ENCODE measurements at regions not wholly inside any gene's neighbourhood (a gene's known extent, or its start where the extent isn't known, plus 50 kb on each side); places are given as distances from the start of the nearest gene placed in this dataset.

DNA sequence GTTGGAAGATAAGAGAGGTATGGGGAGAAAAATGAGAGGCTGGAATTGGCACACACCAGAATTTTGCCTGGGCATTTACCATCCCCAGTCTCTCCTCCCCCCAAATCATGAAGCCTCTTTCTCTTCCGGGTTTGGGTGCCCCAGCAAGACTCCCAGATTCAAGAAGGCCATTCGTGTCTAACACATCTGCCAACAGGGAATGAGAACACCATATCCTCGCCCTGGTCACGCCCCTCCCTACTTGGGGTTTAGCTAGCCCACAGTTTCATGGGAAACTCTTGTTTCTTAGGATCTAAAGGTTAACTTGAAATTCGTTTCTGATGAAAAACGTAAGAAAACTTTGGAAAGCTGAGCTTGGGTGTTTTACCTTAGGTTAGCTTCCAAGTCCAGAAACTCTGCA, 105.5 kb upstream of the TMEM170B start:
- Histone ChIP-seq H3K4me1 (peaks cover 0 to 72% (median 48%) of the 10 kb centered on the region in 4 donors), H3K36me3 (no peaks in the 10 kb centered on the region), H3K27ac (peak overlapping the region in 3 of 4 donors; percentile 37 to 88 (median 84)), H3K9me3 (no peaks in the 10 kb centered on the region), H3K27me3 (no peaks in the 10 kb centered on the region), H3K4me3 (no peak overlapping the region)
- TF ChIP-seq EP300 (IDR thresholded peaks at IDR 0.05) (no peak), POLR2A (IDR thresholded peaks at IDR 0.05) (no peak)
- TF ChIP-seq, protein P1, sequence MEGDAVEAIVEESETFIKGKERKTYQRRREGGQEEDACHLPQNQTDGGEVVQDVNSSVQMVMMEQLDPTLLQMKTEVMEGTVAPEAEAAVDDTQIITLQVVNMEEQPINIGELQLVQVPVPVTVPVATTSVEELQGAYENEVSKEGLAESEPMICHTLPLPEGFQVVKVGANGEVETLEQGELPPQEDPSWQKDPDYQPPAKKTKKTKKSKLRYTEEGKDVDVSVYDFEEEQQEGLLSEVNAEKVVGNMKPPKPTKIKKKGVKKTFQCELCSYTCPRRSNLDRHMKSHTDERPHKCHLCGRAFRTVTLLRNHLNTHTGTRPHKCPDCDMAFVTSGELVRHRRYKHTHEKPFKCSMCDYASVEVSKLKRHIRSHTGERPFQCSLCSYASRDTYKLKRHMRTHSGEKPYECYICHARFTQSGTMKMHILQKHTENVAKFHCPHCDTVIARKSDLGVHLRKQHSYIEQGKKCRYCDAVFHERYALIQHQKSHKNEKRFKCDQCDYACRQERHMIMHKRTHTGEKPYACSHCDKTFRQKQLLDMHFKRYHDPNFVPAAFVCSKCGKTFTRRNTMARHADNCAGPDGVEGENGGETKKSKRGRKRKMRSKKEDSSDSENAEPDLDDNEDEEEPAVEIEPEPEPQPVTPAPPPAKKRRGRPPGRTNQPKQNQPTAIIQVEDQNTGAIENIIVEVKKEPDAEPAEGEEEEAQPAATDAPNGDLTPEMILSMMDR (IDR thresholded peaks at IDR 0.05), result no peak
- DNase-seq (ENCODE audit: low spot score in 2 of 2), result no peak
- WGBS, 2 donors, result 68 to 79% methylated on average over 6 of the region's 6 CpGs

DNA sequence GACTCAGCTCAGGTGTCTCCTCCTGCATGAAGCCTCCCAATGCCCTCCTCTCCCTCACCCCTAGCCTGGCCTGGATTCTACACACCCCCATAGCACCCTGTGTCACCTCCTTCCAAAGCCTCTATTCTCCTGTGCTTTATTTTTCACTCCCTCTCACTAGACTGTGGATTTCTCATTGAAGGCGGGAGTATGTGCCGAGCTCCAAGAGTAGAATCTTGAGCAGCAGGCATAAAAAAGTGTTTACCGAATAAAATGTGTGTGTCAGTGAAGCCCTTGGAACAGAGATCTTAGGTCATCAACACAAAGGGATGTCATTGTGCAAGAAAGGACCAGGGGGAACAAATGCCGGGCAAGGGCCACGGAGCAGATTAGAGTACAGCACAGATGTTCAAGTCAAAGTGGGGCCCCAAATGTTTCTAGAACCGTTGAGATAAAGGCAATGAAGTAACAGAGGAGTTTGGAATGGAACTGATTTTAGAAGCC, 106.1 kb upstream of the TMEM170B start:
- H3K27ac ChIP-seq, result peak overlapping the region in 2 of 4 donors; percentile 84 to 88
- TF ChIP-seq EP300 (IDR thresholded peaks at IDR 0.05) (peak in 1 of 2 donors; percentile 71), POLR2A (IDR thresholded peaks at IDR 0.05) (no peak)
- TF ChIP-seq, protein P1 (IDR thresholded peaks at IDR 0.05), result no peak
- WGBS, 2 donors, result 60 to 68% methylated on average over 6 of the region's 6 CpGs

DNA sequence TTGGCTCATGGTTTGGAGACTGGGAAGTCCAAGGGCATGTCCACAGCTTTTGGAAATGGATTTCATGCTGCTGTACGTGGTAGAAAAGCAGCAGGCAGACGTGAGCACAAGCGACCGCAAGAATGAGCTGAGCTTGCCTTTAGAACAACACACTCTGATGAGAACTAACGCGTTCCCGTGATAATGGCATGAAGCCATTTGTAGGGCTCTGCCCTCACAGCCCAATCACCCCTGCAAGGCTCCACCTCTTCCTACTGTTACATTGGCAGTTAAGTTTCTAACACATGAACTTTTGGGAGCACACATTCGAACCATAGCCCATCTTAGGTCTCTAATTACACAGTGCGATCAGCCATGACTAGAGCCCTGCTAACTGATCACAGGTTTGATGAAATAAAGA, 107.5 kb upstream of the TMEM170B start:
- no peaks in the 10 kb centered on the region for H3K9me3 ChIP-seq
- DNase-seq (ENCODE audit: low spot score in 2 of 2), result no peak
- peaks cover 0 to 90% (median 54%) of the 10 kb centered on the region in 4 donors for H3K4me1 ChIP-seq
- 74 to 79% methylated on average over 9 of the region's 9 CpGs for WGBS, 2 donors
- peak overlapping the region in 3 of 4 donors; percentile 50 to 88 (median 82) for H3K27ac ChIP-seq
- TF ChIP-seq, protein P1 (IDR thresholded peaks at IDR 0.05), result no peak
- TF ChIP-seq EP300 (IDR thresholded peaks at IDR 0.05) (no peak), POLR2A (IDR thresholded peaks at IDR 0.05) (no peak)
- H3K36me3 ChIP-seq, result no peaks in the 10 kb centered on the region
- H3K27me3 ChIP-seq, result no peaks in the 10 kb centered on the region
- H3K4me3 ChIP-seq, result no peak overlapping the region

More for the DNA sequence above, 106.1 kb upstream of the TMEM170B start:
- Histone ChIP-seq H3K4me1 (peaks cover 0 to 78% (median 48%) of the 10 kb centered on the region in 4 donors), H3K27me3 (no peaks in the 10 kb centered on the region), H3K9me3 (no peaks in the 10 kb centered on the region), H3K4me3 (no peak overlapping the region), H3K36me3 (no peaks in the 10 kb centered on the region)
- DNase-seq (ENCODE audit: low spot score in 2 of 2), result peak; percentile 52 to 62

DNA sequence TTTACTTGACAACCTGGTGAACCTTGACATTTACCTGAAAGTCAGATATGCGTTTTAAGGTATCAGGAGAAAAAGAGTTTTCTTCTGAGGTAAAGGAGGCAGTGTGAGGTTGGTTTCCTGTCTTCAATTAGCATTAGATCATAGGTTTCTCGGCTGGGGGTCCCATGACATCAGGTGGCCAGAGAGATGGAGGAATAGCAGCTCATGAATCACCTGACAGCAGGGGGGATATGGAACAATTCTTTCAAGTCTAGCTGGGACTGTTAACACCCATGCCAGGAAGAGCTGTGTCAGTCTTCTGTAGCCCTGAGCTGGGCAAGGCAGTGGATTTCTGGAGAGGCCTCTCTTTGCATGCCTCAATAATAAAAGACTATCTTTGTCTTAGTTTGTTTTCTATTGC, 108.0 kb upstream of the TMEM170B start:
- H3K27ac ChIP-seq, result peak overlapping the region; percentile 42 to 88 (median 66)
- H3K4me1 ChIP-seq, result peaks cover 0 to 90% (median 49%) of the 10 kb centered on the region in 4 donors
- DNase-seq (ENCODE audit: low spot score in 2 of 2), result no peak

DNA sequence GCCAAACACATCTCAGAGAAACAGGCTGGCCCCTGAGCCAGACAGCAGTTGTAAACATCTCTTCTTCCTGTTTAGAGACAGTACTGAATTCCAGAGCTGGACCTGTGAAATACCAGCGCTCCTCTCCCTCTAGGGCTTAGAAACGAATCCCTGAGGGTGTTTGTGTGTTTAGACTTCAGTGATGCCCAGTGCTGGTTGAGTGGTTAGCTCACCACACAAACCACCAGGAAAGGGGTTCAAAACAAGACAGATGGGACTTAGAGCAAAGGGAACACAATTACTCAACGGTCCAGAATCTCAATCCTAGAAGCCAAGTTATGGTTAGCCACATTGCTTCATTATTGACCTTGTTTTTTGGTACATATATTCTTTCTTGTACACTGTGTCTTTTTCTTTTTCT, 108.7 kb upstream of the TMEM170B start:
- no peaks in the 10 kb centered on the region for H3K36me3 ChIP-seq
- TF ChIP-seq POLR2A (IDR thresholded peaks at IDR 0.05) (no peak), EP300 (IDR thresholded peaks at IDR 0.05) (peak in 1 of 2 donors; percentile 87)
- TF ChIP-seq, protein P1 (IDR thresholded peaks at IDR 0.05), result no peak
- H3K27ac ChIP-seq, result peak overlapping the region in 3 of 4 donors; percentile 42 to 88 (median 82)
- H3K4me1 ChIP-seq, result peaks cover 0 to 90% (median 43%) of the 10 kb centered on the region in 4 donors
- no peak for DNase-seq (ENCODE audit: low spot score in 2 of 2)
- H3K9me3 ChIP-seq, result no peaks in the 10 kb centered on the region
- H3K27me3 ChIP-seq, result no peaks in the 10 kb centered on the region
- WGBS, 2 donors, result 32 to 54% methylated on average over 3 of the region's 3 CpGs
- no peak overlapping the region for H3K4me3 ChIP-seq

More for the DNA sequence above, 108.0 kb upstream of the TMEM170B start:
- Histone ChIP-seq H3K36me3 (no peaks in the 10 kb centered on the region), H3K4me3 (no peak overlapping the region), H3K9me3 (no peaks in the 10 kb centered on the region), H3K27me3 (no peaks in the 10 kb centered on the region)
- WGBS, 2 donors, result 88 to 98% methylated on average over 2 of the region's 2 CpGs
- TF ChIP-seq EP300 (IDR thresholded peaks at IDR 0.05) (no peak), POLR2A (IDR thresholded peaks at IDR 0.05) (no peak)
- TF ChIP-seq, protein P1 (IDR thresholded peaks at IDR 0.05), result no peak
